Duodenal mucosa (tissue), 2 donors: ENCODE measurements at regions not wholly inside any gene's neighbourhood (a gene's known extent, or its start where the extent isn't known, plus 50 kb on each side); places are given as distances from the start of the nearest gene placed in this dataset.
"Not testable (repeated sequence)": the region's sequence is repeated elsewhere in the genome, so short reads cannot be mapped to it uniquely, and the experiment has no call there.

Source experiments
- H3K27ac ChIP-seq: one replicate; pipeline ENCODE4 v1.7.0; 2013; ENCODE audit warnings: low read depth, low read length
- H3K27me3 ChIP-seq, 2 donors: one replicate each; pipeline ENCODE4 v1.7.0; 2013; ENCODE audit warnings: low read length in 2 of 2, control low read depth in 1 of 2; ENCODE audit not compliant: insufficient read depth in 2 of 2, control insufficient read depth in 1 of 2
- H3K36me3 ChIP-seq, 2 donors: one replicate each; pipeline ENCODE4 v1.7.0; 2013; ENCODE audit warnings: low read length in 2 of 2, control low read depth in 1 of 2; ENCODE audit not compliant: insufficient read depth in 2 of 2, control insufficient read depth in 1 of 2
- H3K4me1 ChIP-seq, 2 donors: one replicate each; pipeline ENCODE4 v1.7.0; 2013; ENCODE audit warnings: low read length in 2 of 2, control low read depth in 1 of 2; ENCODE audit not compliant: insufficient read depth in 2 of 2, control insufficient read depth in 1 of 2
- H3K4me3 ChIP-seq, 2 donors: one replicate each; pipeline ENCODE4 v1.7.0; 2013; ENCODE audit warnings: low read length in 2 of 2, low read depth in 1 of 2
- H3K9ac ChIP-seq, 2 donors: one replicate each; pipeline ENCODE4 v1.7.0; 2013; ENCODE audit warnings: low read length in 2 of 2, low read depth in 1 of 2
- H3K9me3 ChIP-seq, 2 donors: one replicate each; pipeline ENCODE4 v1.7.0; 2013; ENCODE audit warnings: low read length in 2 of 2, control low read depth in 1 of 2; ENCODE audit not compliant: control insufficient read depth in 1 of 2

DNA sequence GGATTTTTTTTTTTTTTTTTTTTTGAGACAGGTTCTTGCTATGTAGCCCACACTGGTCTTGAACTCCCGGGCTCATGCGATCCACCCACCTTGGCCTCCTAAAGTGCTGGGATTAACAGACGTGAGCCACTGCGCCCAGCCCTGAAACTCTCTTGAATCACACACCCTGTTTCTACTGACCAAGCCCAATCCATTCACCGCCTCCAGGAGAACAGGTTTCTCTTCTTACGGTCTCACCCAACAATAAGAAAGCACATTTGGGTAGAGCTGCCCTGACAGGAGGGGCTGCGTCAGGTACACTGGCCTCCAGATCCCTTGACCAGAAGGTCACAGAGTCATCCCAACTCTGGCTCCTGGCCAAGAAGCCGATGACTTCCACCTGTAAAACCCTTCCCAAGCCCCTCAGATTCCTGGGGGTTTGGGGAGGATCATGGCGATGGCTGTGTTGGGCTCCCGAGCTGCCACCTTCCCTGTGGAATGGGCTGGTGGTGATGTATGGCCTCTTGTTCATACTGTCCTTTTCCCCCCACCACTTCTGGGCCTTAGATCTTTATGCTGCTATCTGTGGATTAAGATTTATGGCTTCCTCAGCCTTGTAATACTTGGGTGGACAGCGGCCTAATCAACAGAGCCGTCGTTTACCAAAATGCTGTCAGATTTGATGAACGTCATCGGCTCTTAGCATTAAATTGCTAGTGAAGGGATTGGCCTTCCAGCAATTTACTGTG lies 89.1 kb downstream of the KATNIP start:
- Histone ChIP-seq H3K4me3 (no peak overlapping the region), H3K9me3 (no peaks in the 10 kb centered on the region), H3K36me3 (no peaks in the 10 kb centered on the region), H3K4me1 (peaks cover 16 to 21% of the 10 kb centered on the region in 2 donors), H3K27me3 (no peaks in the 10 kb centered on the region), H3K27ac (no peak overlapping the region), H3K9ac (no peak overlapping the region)

DNA sequence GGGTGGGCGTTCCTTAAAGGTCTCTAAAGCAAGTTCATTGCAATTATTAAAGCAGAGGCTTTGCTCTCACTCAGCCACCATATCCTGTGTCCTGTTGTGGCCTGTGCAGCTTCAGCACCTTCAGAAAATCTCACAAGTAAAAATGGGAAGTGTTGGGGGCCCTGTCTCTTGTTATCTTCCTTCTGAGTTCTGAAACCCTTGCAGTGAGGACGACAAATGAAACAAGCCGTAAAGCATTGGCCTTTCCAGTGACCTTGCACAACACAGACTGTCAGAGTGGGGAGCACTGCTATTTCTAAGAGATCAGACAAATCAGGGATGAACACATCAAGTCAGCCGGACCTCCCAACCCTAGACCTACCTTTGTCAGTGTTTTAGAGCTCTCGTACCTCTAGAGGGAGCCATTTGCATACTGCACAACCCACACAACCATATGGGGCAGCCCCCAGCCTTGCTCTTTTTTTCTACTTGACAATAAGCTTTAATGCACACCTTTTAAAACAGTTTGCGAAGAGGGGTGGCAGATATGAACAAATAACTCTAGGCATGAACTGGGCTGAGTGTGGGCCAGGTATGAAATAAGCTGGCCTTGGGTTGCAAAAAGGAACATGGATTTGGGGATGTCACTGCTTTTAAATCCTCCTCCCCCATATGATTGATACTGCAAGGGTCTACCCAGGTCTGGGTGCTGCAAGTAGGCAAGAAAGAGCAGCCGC lies 89.8 kb downstream of the KATNIP start:
- H3K4me1 ChIP-seq = peaks cover 15 to 16% of the 10 kb centered on the region in 2 donors
- H3K9ac ChIP-seq = no peak overlapping the region
- H3K36me3 ChIP-seq = no peaks in the 10 kb centered on the region
- no peaks in the 10 kb centered on the region for H3K9me3 ChIP-seq
- no peak overlapping the region for H3K4me3 ChIP-seq
- H3K27ac ChIP-seq = no peak overlapping the region
- no peaks in the 10 kb centered on the region for H3K27me3 ChIP-seq

DNA sequence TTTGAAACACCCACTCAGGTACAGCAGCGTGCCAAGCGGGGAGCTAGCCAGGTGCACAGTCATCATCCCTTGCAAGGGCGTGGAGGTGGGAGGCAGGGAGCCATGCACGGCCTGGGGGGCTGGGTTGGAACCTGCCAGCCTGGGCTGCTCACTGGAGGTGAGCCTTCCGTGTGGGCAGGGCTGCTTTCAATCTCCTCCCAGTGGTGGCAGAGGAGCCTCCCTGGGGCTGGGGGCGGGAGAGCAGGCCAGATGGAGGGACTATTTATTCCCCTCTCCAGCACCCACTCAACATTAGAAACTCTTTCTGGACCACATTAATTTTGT lies 90.3 kb downstream of the KATNIP start:
- H3K4me1 ChIP-seq = peaks cover 10 to 12% of the 10 kb centered on the region in 2 donors
- no peak overlapping the region for H3K4me3 ChIP-seq
- H3K27ac ChIP-seq = no peak overlapping the region
- H3K27me3 ChIP-seq = no peaks in the 10 kb centered on the region
- no peaks in the 10 kb centered on the region for H3K9me3 ChIP-seq
- peaks cover 0 to 5% of the 10 kb centered on the region in 2 donors for H3K36me3 ChIP-seq
- no peak overlapping the region for H3K9ac ChIP-seq

DNA sequence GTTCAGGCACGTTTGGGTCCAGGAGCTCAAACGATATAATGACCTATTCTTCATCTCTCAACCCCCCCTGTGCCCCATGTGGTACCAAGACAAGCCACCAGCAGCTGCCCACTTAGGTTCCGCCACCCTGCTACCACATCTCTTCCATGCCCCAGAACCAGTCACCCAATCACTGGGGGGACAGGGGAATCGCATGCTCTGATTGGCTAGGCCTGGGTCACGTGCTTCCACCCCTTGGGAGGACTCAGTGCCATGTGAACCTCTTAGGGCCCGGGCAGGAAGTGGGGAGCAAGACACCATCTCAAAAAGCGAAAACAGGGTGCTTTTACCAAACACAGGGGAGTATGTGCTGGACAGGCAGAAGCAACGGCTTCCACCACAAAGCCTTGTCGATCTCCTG lies 91.3 kb downstream of the KATNIP start:
- no peaks in the 10 kb centered on the region for H3K9me3 ChIP-seq
- no peak overlapping the region for H3K27ac ChIP-seq
- H3K9ac ChIP-seq = no peak overlapping the region
- no peak overlapping the region for H3K4me3 ChIP-seq
- H3K4me1 ChIP-seq = peaks cover 5 to 6% of the 10 kb centered on the region in 2 donors
- H3K27me3 ChIP-seq = no peaks in the 10 kb centered on the region
- peaks cover 0 to 6% of the 10 kb centered on the region in 2 donors for H3K36me3 ChIP-seq

DNA sequence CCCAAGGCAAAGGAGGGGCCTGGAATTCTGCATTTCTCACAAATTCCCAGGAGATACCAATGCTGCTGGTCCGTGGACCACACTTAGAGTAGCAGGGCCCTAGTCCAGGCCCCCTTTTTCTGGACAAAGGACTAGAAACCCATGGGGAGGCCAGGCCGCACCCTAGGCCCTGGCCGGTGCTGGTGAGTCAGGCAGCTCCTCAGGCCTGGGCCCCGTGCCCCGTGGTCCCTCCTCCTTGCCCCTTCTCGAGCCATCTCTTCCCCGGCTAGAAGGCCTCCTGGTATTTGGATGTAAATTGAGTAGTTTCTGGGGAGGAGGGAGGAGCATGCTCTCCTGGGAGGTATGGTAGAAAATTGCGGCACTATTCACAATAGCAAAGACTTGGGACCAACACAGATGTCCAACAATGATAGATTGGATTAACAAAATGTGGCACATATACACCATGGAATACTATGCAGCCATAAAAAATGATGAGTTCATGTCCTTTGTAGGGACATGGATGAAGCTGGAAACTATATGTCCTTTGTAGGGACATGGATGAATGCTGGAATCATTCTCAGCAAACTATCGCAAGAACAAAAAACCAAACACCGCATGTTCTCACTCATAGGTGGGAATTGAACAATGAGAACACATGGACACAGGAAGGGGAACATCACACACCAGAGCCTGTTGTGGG lies 91.9 kb downstream of the KATNIP start:
- H3K9ac ChIP-seq, H3K27me3 ChIP-seq, H3K9me3 ChIP-seq, H3K4me3 ChIP-seq, H3K36me3 ChIP-seq, H3K27ac ChIP-seq, H3K4me1 ChIP-seq: not testable (repeated sequence)

DNA sequence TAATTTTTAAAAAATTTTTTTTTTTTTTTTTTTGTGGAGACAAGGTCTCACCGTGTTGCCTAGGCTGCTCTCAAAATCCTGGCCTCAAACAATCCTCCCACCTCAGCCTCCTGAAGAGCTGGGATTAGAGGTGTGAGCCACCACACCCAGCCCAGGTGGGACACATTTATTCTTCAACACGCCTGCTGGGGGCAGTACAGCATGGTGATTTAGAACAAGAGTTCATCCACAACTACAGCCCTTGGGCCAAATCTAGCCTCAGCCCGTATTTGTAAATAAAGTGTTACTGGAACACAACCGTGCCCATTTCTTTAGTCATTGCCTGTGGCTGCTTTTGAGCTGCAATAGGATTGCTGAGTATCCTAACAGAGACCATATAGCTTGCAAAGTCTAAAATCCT lies 92.8 kb downstream of the KATNIP start:
- H3K27ac ChIP-seq = no peak overlapping the region
- H3K9me3 ChIP-seq = no peaks in the 10 kb centered on the region

DNA sequence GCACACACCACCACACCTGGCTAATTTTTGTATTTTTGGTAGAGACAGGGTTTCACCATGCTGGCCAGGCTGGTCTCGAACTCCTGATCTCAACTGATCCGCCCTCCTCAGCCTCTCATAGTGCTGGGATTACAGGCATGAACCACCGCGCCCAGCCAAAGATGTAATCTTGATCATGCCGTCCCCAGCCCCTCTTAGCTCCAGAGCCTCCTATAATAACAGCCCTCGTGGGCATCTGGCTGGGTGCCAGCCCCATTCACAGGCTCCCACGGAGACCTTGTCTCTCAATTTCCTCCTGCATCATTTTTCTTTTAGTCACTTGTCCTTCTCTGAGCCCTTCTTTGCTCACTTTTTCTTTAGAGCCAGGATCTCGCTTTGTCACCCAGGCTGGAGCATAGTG lies 94.2 kb downstream of the KATNIP start:
- H3K36me3 ChIP-seq = peaks cover 0 to 12% of the 10 kb centered on the region in 2 donors
- no peak overlapping the region for H3K27ac ChIP-seq
- no peak overlapping the region for H3K9ac ChIP-seq
- H3K27me3 ChIP-seq = no peaks in the 10 kb centered on the region
- no peak overlapping the region for H3K4me3 ChIP-seq
- no peaks in the 10 kb centered on the region for H3K4me1 ChIP-seq
- no peaks in the 10 kb centered on the region for H3K9me3 ChIP-seq

More for the DNA sequence above, 92.8 kb downstream of the KATNIP start:
- no peak overlapping the region for H3K4me3 ChIP-seq
- peaks cover 0 to 6% of the 10 kb centered on the region in 2 donors for H3K36me3 ChIP-seq
- H3K9ac ChIP-seq = no peak overlapping the region
- H3K4me1 ChIP-seq = no peaks in the 10 kb centered on the region
- no peaks in the 10 kb centered on the region for H3K27me3 ChIP-seq

DNA sequence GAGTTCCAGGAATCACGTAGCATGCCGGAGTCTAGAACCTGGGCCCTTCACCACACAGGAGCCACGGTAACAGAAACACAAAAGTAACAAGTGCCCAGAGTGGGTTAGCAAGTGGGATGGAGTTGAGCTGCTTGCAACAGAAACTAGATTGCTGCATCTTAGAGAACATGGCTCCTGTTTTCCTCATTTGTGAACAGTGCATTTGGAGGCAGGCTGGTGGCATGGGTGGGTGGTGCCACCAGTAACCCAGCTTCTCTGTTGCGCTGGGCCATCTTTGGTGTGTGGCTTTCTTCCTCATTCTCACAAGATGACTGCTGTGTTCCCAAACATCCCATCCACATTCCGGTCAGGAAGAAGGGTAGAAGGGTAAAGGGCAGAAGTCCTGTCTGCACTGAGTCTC lies 95.5 kb downstream of the KATNIP start:
- H3K36me3 ChIP-seq = peaks cover 0 to 12% of the 10 kb centered on the region in 2 donors
- no peak overlapping the region for H3K9ac ChIP-seq
- no peak overlapping the region for H3K4me3 ChIP-seq
- H3K4me1 ChIP-seq = peaks cover 3 to 4% of the 10 kb centered on the region in 2 donors
- no peaks in the 10 kb centered on the region for H3K9me3 ChIP-seq
- H3K27me3 ChIP-seq = no peaks in the 10 kb centered on the region
- H3K27ac ChIP-seq = no peak overlapping the region

DNA sequence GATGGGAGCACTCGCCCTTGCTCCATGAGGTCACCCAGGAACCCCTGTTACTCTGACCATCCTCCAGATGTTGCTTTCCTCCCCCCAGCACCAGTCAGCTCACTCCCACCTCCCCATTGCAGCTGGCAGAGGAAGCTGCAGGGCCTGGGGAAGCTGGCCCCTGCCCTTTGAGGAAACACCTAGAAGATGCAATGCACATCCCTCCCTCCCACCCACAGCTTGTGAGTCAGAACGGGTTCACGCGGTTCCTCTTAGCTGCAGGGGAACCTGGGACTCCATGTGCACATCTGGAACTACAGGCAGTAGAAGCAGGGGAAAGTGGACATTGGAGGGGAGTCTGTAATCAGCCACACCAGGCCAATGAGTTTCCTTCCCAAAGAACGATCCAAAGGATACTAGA lies 96.9 kb downstream of the KATNIP start:
- Histone ChIP-seq H3K27me3 (no peaks in the 10 kb centered on the region), H3K4me1 (peaks cover 10% of the 10 kb centered on the region in 2 donors), H3K4me3 (no peak overlapping the region), H3K27ac (no peak overlapping the region), H3K9me3 (no peaks in the 10 kb centered on the region), H3K36me3 (peaks cover 0 to 12% of the 10 kb centered on the region in 2 donors), H3K9ac (no peak overlapping the region)

DNA sequence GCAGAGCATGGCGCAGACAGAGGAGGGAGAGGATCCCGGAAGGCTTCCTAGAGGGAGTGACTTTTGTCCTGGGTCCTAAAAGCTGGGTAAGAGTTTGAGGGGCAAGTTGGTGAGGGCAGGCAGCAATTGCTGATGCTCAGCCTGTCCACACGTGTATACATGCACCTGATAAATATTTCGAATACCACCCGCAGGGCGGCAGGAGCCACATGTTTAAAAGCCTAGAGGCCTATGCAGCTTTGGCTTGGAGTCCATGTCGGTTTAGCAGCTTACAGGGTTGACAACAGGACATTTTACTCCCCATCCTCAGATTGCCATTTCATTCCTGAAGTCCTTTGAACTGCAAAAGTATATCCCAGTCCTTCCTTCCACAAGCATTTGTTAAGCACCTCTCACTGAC lies 99.1 kb downstream of the KATNIP start:
- no peaks in the 10 kb centered on the region for H3K27me3 ChIP-seq
- no peak overlapping the region for H3K27ac ChIP-seq
- peaks cover 10% of the 10 kb centered on the region in 2 donors for H3K4me1 ChIP-seq
- no peak overlapping the region for H3K9ac ChIP-seq
- no peaks in the 10 kb centered on the region for H3K9me3 ChIP-seq
- H3K36me3 ChIP-seq = peaks cover 0 to 12% of the 10 kb centered on the region in 2 donors
- H3K4me3 ChIP-seq = no peak overlapping the region
